ENCODE measurements at regions not wholly inside any gene's neighbourhood (a gene's known extent, or its start where the extent isn't known, plus 50 kb on each side); places are given as distances from the start of the nearest gene placed in this dataset.

GRCh38 chr3:55272031-55272645 lies 215.0 kb downstream of the WNT5A start:
- Histone ChIP-seq H3K4me1 (ENCODE audit: low read length) (no peaks in the 10 kb centered on the region), H3K27ac (ENCODE audit: low read length) (no peak overlapping the region), H3K4me3 (ENCODE audit: low read length) (no peak overlapping the region), H4K20me1 (ENCODE audit: insufficient read depth, low read length) (no peaks in the 10 kb centered on the region), H3K4me2 (ENCODE audit: low read depth, low read length) (no peak overlapping the region), H3K9me2 (replicated peaks; ENCODE audit: insufficient read depth, low read length) (no peaks in the 10 kb centered on the region), H3K9me3 (replicated peaks; ENCODE audit: insufficient read depth, low read length) (no peaks in the 10 kb centered on the region), H3K9ac (ENCODE audit: low read length) (no peak overlapping the region), H3F3A (ENCODE audit: insufficient read depth, low read length) (no peaks in the 10 kb centered on the region), H3K36me3 (replicated peaks; ENCODE audit: insufficient read depth, low read length) (no peaks in the 10 kb centered on the region), H3K27me3 (replicated peaks; ENCODE audit: insufficient read depth, low read length) (no peaks in the 10 kb centered on the region), H3K79me2 (ENCODE audit: low read length) (no peaks in the 10 kb centered on the region), H2AFZ (ENCODE audit: low read length) (no peak overlapping the region)
- TF ChIP-seq, protein P1, sequence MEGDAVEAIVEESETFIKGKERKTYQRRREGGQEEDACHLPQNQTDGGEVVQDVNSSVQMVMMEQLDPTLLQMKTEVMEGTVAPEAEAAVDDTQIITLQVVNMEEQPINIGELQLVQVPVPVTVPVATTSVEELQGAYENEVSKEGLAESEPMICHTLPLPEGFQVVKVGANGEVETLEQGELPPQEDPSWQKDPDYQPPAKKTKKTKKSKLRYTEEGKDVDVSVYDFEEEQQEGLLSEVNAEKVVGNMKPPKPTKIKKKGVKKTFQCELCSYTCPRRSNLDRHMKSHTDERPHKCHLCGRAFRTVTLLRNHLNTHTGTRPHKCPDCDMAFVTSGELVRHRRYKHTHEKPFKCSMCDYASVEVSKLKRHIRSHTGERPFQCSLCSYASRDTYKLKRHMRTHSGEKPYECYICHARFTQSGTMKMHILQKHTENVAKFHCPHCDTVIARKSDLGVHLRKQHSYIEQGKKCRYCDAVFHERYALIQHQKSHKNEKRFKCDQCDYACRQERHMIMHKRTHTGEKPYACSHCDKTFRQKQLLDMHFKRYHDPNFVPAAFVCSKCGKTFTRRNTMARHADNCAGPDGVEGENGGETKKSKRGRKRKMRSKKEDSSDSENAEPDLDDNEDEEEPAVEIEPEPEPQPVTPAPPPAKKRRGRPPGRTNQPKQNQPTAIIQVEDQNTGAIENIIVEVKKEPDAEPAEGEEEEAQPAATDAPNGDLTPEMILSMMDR (IDR thresholded peaks at IDR 0.05; ENCODE audit: low read length): no peak
- TF ChIP-seq EZH2 (optimal IDR thresholded peaks at IDR 0.05; ENCODE audit: low read depth, low read length) (no peak), EZH2phosphoT487 (IDR thresholded peaks at IDR 0.05; ENCODE audit: low read length) (no peak)
- DNase-seq: no peak

DNA sequence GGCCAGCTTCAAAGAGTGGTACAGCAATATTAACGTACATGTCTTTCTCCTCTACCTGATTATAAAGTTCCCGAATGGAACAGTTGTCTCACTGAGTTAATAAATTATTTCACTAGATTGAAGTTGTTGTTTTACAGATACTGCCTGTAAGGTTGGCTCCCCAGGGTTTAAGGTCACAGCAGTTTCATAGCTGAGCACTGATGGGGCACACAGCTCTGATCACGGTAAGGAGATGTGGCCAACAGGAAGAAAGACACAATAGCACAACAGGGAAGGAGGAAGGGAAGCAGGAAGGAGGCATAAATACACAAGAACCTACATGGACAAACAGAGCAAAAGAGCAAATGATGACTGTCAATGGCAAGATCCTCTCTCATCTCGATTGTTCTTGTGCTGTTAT lies 215.6 kb downstream of the WNT5A start:
- H3F3A ChIP-seq (ENCODE audit: insufficient read depth, low read length): no peaks in the 10 kb centered on the region

DNA sequence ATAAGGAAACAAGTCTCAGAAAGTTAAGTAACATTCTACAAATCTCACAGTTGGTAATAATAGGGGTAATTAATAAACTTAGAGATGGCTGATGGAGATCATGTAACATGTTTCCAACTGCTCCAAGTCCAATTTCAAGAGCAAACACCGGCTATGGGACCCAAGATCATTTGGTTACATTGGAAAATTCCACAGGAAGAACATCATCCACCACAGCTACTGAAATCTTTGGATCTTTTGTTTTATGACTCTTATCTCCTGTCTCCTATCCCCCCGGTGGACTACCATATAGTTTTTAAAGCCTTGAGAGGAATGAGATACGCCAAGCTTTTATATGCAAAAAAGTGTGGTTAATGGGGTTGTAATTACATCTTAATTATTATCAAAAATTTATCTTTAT lies 216.1 kb downstream of the WNT5A start:
- Histone ChIP-seq H2AFZ (ENCODE audit: low read length) (no peak overlapping the region), H3K4me3 (ENCODE audit: low read length) (no peak overlapping the region), H3K36me3 (replicated peaks; ENCODE audit: insufficient read depth, low read length) (no peaks in the 10 kb centered on the region), H3K9ac (ENCODE audit: low read length) (no peak overlapping the region), H3F3A (ENCODE audit: insufficient read depth, low read length) (no peaks in the 10 kb centered on the region), H3K27me3 (replicated peaks; ENCODE audit: insufficient read depth, low read length) (no peaks in the 10 kb centered on the region), H3K9me2 (replicated peaks; ENCODE audit: insufficient read depth, low read length) (no peaks in the 10 kb centered on the region), H4K20me1 (ENCODE audit: insufficient read depth, low read length) (no peaks in the 10 kb centered on the region), H3K4me1 (ENCODE audit: low read length) (no peaks in the 10 kb centered on the region), H3K79me2 (ENCODE audit: low read length) (no peaks in the 10 kb centered on the region), H3K4me2 (ENCODE audit: low read depth, low read length) (no peak overlapping the region), H3K27ac (ENCODE audit: low read length) (no peak overlapping the region), H3K9me3 (replicated peaks; ENCODE audit: insufficient read depth, low read length) (no peaks in the 10 kb centered on the region)
- DNase-seq: no peak
- TF ChIP-seq EZH2 (optimal IDR thresholded peaks at IDR 0.05; ENCODE audit: low read depth, low read length): no peak
- no peak for TF ChIP-seq EZH2phosphoT487 (IDR thresholded peaks at IDR 0.05; ENCODE audit: low read length)
- TF ChIP-seq, protein P1 (IDR thresholded peaks at IDR 0.05; ENCODE audit: low read length): no peak

More for the DNA sequence above, 215.6 kb downstream of the WNT5A start:
- Histone ChIP-seq H3K4me2 (ENCODE audit: low read depth, low read length) (no peak overlapping the region), H3K9me3 (replicated peaks; ENCODE audit: insufficient read depth, low read length) (no peaks in the 10 kb centered on the region), H3K9ac (ENCODE audit: low read length) (no peak overlapping the region), H4K20me1 (ENCODE audit: insufficient read depth, low read length) (no peaks in the 10 kb centered on the region), H3K27ac (ENCODE audit: low read length) (no peak overlapping the region), H3K9me2 (replicated peaks; ENCODE audit: insufficient read depth, low read length) (no peaks in the 10 kb centered on the region), H3K36me3 (replicated peaks; ENCODE audit: insufficient read depth, low read length) (no peaks in the 10 kb centered on the region), H3K79me2 (ENCODE audit: low read length) (no peaks in the 10 kb centered on the region), H3K27me3 (replicated peaks; ENCODE audit: insufficient read depth, low read length) (no peaks in the 10 kb centered on the region), H3K4me1 (ENCODE audit: low read length) (no peaks in the 10 kb centered on the region), H2AFZ (ENCODE audit: low read length) (no peak overlapping the region), H3K4me3 (ENCODE audit: low read length) (no peak overlapping the region)
- TF ChIP-seq, protein P1 (IDR thresholded peaks at IDR 0.05; ENCODE audit: low read length): no peak
- TF ChIP-seq EZH2 (optimal IDR thresholded peaks at IDR 0.05; ENCODE audit: low read depth, low read length): no peak
- no peak for TF ChIP-seq EZH2phosphoT487 (IDR thresholded peaks at IDR 0.05; ENCODE audit: low read length)
- no peak for DNase-seq
